GM12878 (cell line): ENCODE measurements at regions not wholly inside any gene's neighbourhood (a gene's known extent, or its start where the extent isn't known, plus 50 kb on each side); places are given as distances from the start of the nearest gene placed in this dataset.

Source experiments
- EZH2 ChIP-seq: IDR thresholded peaks from 2 replicates; pipeline ENCODE4 v1.6.1; 2012; ENCODE audit warnings: low read depth, mild to moderate bottlenecking, control low read depth, inconsistent platforms, low read length, borderline replicate concordance; ENCODE audit not compliant: control insufficient read depth
- POLR2AphosphoS5 ChIP-seq: IDR thresholded peaks from 2 replicates; pipeline ENCODE4 v1.6.1; 2011; ENCODE audit warnings: mild to moderate bottlenecking, low read length, inconsistent platforms
- YY1 ChIP-seq: IDR thresholded peaks from 2 replicates; pipeline ENCODE4 v1.6.1; 2011; ENCODE audit warnings: low read depth, mild to moderate bottlenecking, low read length
- ZZZ3 ChIP-seq: IDR thresholded peaks from 2 replicates; pipeline ENCODE4 v1.6.1; 2011; ENCODE audit warnings: low read depth; ENCODE audit not compliant: control insufficient read depth, insufficient read length
- TF ChIP-seq, protein P1 (sequence below): fragments of 450-650 bp; IDR thresholded peaks from 2 replicates; pipeline ENCODE4 v1.6.1; 2014; ENCODE audit warnings: mild to moderate bottlenecking
- TF ChIP-seq, protein P2 (sequence below), 3 experiments: IDR thresholded peaks in 2 of 3; conservative IDR thresholded peaks in 1 of 3; 2 replicates each; pipeline ENCODE4 v1.5.1; 2011; ENCODE audit warnings: low read depth in 3 of 3, low read length in 3 of 3, mild to moderate bottlenecking in 3 of 3, control low read depth in 2 of 3, moderate library complexity in 2 of 3, inconsistent platforms in 1 of 3, mixed read lengths in 1 of 3; ENCODE audit not compliant: control insufficient read depth in 2 of 3, insufficient read depth in 1 of 3; ENCODE audit errors: extremely low read depth in 1 of 3
- TF ChIP-seq, protein P3 (sequence below): fragments of 450-650 bp; IDR thresholded peaks from 2 replicates; pipeline ENCODE4 v1.6.1; 2017; ENCODE audit warnings: mild to moderate bottlenecking, low read depth, inconsistent platforms; ENCODE audit not compliant: poor library complexity, severe bottlenecking

DNA sequence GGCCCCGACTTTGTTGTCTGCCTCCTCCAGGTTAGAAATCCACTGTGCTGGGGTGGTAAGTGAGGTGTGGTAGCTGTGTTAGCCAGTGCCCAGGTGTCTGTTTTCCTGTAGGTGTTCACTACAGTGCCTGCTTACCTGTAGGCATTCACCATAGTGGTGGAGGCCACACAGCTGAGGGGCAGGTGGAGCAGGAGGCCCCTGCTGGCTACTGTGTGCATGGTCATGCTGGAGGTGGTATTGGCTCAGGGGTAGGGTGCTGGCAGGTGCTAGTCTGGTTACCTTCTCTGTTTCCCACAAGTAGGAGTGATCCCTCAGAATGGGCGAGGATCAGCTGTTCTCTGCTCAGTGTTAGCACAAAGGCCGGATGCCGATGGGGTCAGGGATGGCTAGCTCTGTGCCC lies 217.3 kb downstream of the SYT10 start:
- no peak for TF ChIP-seq EZH2
- no peak for TF ChIP-seq POLR2AphosphoS5
- TF ChIP-seq, protein P1, sequence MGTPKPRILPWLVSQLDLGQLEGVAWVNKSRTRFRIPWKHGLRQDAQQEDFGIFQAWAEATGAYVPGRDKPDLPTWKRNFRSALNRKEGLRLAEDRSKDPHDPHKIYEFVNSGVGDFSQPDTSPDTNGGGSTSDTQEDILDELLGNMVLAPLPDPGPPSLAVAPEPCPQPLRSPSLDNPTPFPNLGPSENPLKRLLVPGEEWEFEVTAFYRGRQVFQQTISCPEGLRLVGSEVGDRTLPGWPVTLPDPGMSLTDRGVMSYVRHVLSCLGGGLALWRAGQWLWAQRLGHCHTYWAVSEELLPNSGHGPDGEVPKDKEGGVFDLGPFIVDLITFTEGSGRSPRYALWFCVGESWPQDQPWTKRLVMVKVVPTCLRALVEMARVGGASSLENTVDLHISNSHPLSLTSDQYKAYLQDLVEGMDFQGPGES, result no peak
- TF ChIP-seq YY1, result no peak
- TF ChIP-seq, protein P2, sequence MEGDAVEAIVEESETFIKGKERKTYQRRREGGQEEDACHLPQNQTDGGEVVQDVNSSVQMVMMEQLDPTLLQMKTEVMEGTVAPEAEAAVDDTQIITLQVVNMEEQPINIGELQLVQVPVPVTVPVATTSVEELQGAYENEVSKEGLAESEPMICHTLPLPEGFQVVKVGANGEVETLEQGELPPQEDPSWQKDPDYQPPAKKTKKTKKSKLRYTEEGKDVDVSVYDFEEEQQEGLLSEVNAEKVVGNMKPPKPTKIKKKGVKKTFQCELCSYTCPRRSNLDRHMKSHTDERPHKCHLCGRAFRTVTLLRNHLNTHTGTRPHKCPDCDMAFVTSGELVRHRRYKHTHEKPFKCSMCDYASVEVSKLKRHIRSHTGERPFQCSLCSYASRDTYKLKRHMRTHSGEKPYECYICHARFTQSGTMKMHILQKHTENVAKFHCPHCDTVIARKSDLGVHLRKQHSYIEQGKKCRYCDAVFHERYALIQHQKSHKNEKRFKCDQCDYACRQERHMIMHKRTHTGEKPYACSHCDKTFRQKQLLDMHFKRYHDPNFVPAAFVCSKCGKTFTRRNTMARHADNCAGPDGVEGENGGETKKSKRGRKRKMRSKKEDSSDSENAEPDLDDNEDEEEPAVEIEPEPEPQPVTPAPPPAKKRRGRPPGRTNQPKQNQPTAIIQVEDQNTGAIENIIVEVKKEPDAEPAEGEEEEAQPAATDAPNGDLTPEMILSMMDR (IDR thresholded peaks at IDR 0.05 in 2 of 3, conservative IDR thresholded peaks at IDR 0.05 in 1 of 3; ENCODE audit: control insufficient read depth in 2 of 3, extremely low read depth in 1 of 3, insufficient read depth in 1 of 3, low read depth in 3 of 3, low read length in 3 of 3), result no peak
- TF ChIP-seq, protein P3, sequence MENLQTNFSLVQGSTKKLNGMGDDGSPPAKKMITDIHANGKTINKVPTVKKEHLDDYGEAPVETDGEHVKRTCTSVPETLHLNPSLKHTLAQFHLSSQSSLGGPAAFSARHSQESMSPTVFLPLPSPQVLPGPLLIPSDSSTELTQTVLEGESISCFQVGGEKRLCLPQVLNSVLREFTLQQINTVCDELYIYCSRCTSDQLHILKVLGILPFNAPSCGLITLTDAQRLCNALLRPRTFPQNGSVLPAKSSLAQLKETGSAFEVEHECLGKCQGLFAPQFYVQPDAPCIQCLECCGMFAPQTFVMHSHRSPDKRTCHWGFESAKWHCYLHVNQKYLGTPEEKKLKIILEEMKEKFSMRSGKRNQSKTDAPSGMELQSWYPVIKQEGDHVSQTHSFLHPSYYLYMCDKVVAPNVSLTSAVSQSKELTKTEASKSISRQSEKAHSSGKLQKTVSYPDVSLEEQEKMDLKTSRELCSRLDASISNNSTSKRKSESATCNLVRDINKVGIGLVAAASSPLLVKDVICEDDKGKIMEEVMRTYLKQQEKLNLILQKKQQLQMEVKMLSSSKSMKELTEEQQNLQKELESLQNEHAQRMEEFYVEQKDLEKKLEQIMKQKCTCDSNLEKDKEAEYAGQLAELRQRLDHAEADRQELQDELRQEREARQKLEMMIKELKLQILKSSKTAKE, result no peak
- no peak for TF ChIP-seq ZZZ3
